ENCODE measurements at regions not wholly inside any gene's neighbourhood (a gene's known extent, or its start where the extent isn't known, plus 50 kb on each side); places are given as distances from the start of the nearest gene placed in this dataset.

GRCh38 chr2:204272089-204272488 lies 273.2 kb upstream of the PARD3B start:
- Histone ChIP-seq H3K9me3 (ENCODE audit: control insufficient read depth in 1 of 2, insufficient read depth in 1 of 2, low read depth in 1 of 2, low read length in 2 of 2) (no peaks in the 10 kb centered on the region), H3K4me2 (ENCODE audit: low read length) (no peak overlapping the region), H4K20me1 (ENCODE audit: insufficient read depth) (no peaks in the 10 kb centered on the region), H2AFZ (ENCODE audit: low read depth, low read length, poor library complexity, severe bottlenecking) (no peak overlapping the region), H3K79me2 (ENCODE audit: insufficient read depth, low read length) (no peaks in the 10 kb centered on the region), H3K36me3 (ENCODE audit: control insufficient read depth in 1 of 2, insufficient read depth in 2 of 2, low read length in 2 of 2) (no peaks in the 10 kb centered on the region), H3K4me1 (ENCODE audit: control insufficient read depth in 1 of 2, insufficient read depth in 2 of 2, low read length in 2 of 2) (no peaks in the 10 kb centered on the region), H3K9me2 (ENCODE audit: insufficient read depth) (no peaks in the 10 kb centered on the region), H3K27me3 (ENCODE audit: insufficient read depth, low read length) (no peaks in the 10 kb centered on the region), H3K27ac (ENCODE audit: low read depth, low read length) (no peak overlapping the region), H3K9ac (ENCODE audit: low read length) (no peak overlapping the region), H3K4me3 (replicated peaks in 1 of 2; ENCODE audit: low read depth in 1 of 2, low read length in 2 of 2) (no peak overlapping the region)
- CTCF ChIA-PET: no interaction called here
- TF ChIP-seq RAD21 (IDR thresholded peaks at IDR 0.05; ENCODE audit: low read depth): no peak
- TF ChIP-seq REST (IDR thresholded peaks at IDR 0.05; ENCODE audit: low read depth): no peak
- no peak for TF ChIP-seq CTCF (IDR thresholded peaks at IDR 0.05 in 2 of 3, conservative IDR thresholded peaks at IDR 0.05 in 1 of 3; ENCODE audit: borderline replicate concordance in 1 of 3, insufficient read depth in 1 of 3, low read depth in 2 of 3, low read length in 2 of 3)
- no peak for TF ChIP-seq ELF1 (IDR thresholded peaks at IDR 0.05; ENCODE audit: borderline replicate concordance, low read depth)
- no peak for TF ChIP-seq ZBTB33 (IDR thresholded peaks at IDR 0.05; ENCODE audit: extremely low read depth, insufficient replicate concordance, low read length)
- TF ChIP-seq FOSL1 (IDR thresholded peaks at IDR 0.05; ENCODE audit: low read depth): no peak
- TF ChIP-seq ZFX (IDR thresholded peaks at IDR 0.05): no peak
- no peak for TF ChIP-seq POLR2AphosphoS5 (IDR thresholded peaks at IDR 0.05; ENCODE audit: low read depth, low read length)
- TF ChIP-seq CBX3 (IDR thresholded peaks at IDR 0.05; ENCODE audit: low read depth): no peak
- no peak for TF ChIP-seq EZH2phosphoT487 (IDR thresholded peaks at IDR 0.05; ENCODE audit: borderline replicate concordance)
- TF ChIP-seq ATF3 (IDR thresholded peaks at IDR 0.05): no peak
- TF ChIP-seq JUND (IDR thresholded peaks at IDR 0.05): no peak
- no peak for TF ChIP-seq EGR1 (IDR thresholded peaks at IDR 0.05; ENCODE audit: low read depth)
- TF ChIP-seq YY1 (IDR thresholded peaks at IDR 0.05; ENCODE audit: extremely low read depth, insufficient replicate concordance, low read depth, low read length): no peak
- POLR2A ChIA-PET: no interaction called here
- intact Hi-C loops (cut with micrococcal nuclease): no loop called here
- ATAC-seq (no peak), DNase-seq (ENCODE audit: low read depth, low spot score) (no peak)
- RAD21 ChIA-PET (ENCODE audit: low non-redundant PET in 1 of 2, low total read pairs in 2 of 2, uncharacterized antibody in 2 of 2, unreplicated experiment in 2 of 2): no interaction called here
- BruUV-seq (replicated peaks): no TSS peak
